Urinary bladder (tissue), 3 donors: ENCODE measurements at regions not wholly inside any gene's neighbourhood (a gene's known extent, or its start where the extent isn't known, plus 50 kb on each side); places are given as distances from the start of the nearest gene placed in this dataset.

Experiments
- DNase-seq: peaks from one replicate; pipeline ENCODE4 v3.0.0-alpha.2; 2015; ENCODE audit errors: extremely low spot score
- H3K27ac ChIP-seq: one replicate; pipeline ENCODE4 v1.5.1; 2013; ENCODE audit warnings: low read depth, mild to moderate bottlenecking, moderate library complexity
- H3K36me3 ChIP-seq: one replicate; pipeline ENCODE4 v1.6.1; 2013; ENCODE audit warnings: mild to moderate bottlenecking, moderate library complexity; ENCODE audit not compliant: insufficient read depth
- H3K4me1 ChIP-seq: one replicate; pipeline ENCODE4 v1.6.1; 2013; ENCODE audit warnings: mild to moderate bottlenecking, moderate library complexity; ENCODE audit not compliant: insufficient read depth
- H3K4me3 ChIP-seq: one replicate; pipeline ENCODE4 v1.5.1; 2013; ENCODE audit warnings: low read depth, low read length
- WGBS: extraction: QIAGEN DNeasy Blood & Tissue Kit; methylation state at CpG from one replicate; pipeline ENCODE4 v1.1.7; 2013; 5-methylcytosine and 5-hydroxymethylcytosine counted together
- donor health status: healthy with polysubstance abuse.
- donor health status: healthy.

DNA sequence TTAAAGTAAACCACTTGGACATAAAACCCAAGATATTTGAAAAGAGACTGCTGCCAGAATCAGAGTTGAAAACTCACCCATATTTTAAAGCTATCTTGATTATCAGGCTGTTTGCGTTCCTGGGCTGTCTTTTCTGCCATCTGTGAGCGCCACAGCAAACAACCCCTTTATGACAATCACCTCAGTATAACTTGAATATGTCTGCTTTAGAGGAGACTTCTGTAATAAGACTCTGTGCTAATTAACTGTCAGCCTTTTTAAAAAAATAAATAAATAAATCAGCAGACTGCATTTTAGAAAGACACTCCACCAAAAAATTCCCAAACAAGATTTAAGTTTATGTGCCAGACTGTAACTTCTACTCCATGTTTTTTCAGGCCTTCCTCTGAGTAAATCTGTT, 375.7 kb upstream of the CCNH start:
- H3K27ac ChIP-seq: no peak overlapping the region
- 34% methylated on average over 2 of the region's 2 CpGs for WGBS

DNA sequence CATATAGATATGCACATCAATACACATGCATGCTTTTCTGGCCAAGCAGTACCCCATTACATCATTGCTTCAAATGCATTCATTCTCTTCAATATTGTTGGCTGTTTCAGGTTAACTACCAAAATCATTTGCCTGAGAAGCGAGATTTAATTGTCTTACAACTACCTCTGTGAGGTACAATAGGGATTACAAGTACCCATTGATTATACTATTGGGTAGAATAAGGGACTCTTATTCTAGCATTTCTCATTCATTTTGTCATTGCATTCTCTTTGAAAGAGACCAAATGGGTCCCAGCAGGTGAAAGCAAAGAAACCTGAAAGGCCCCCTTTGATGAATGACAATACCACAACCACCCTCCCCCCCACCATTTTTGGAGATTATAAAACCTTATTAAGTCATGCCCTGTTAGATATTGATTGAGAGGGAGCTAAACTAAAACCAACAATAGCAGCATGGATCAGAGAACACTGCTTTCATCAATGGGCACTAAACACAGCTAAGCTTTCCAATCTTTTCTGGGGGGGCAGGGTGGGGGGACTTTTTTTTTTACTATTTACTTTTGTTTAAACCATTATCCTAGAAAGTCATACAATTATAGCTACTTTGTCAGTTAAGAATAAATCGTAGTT, 375.0 kb upstream of the CCNH start:
- Histone ChIP-seq H3K4me3 (no peak overlapping the region), H3K36me3 (no peaks in the 10 kb centered on the region), H3K4me1 (no peaks in the 10 kb centered on the region), H3K27ac (no peak overlapping the region)
- DNase-seq: no peak
- 32% methylated on average over 2 of the region's 2 CpGs for WGBS

More for the DNA sequence above, 375.7 kb upstream of the CCNH start:
- Histone ChIP-seq H3K4me1 (no peaks in the 10 kb centered on the region), H3K36me3 (no peaks in the 10 kb centered on the region), H3K4me3 (no peak overlapping the region)
- DNase-seq: no peak

DNA sequence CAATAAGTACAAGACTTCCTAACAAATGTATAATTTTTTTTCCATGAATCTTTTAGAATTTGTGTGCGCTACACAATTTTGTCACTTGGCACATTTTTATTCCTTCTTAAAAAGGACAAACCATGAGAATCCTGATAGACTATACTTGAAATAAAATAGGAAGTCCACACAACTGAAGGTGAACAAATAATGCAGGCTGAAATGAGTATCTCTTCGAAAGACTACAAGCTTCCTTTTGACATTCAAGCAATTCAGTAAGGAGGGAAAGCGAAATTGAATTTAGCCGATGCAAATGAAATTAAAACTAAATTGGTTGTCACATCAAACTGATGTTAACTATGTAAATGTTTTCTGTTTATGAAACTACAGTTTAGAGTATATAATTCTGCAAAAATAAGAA, 374.4 kb upstream of the CCNH start:
- no peak for DNase-seq
- 43% methylated on average over 4 of the region's 4 CpGs for WGBS
- Histone ChIP-seq H3K4me1 (no peaks in the 10 kb centered on the region), H3K4me3 (no peak overlapping the region), H3K27ac (no peak overlapping the region), H3K36me3 (no peaks in the 10 kb centered on the region)

DNA sequence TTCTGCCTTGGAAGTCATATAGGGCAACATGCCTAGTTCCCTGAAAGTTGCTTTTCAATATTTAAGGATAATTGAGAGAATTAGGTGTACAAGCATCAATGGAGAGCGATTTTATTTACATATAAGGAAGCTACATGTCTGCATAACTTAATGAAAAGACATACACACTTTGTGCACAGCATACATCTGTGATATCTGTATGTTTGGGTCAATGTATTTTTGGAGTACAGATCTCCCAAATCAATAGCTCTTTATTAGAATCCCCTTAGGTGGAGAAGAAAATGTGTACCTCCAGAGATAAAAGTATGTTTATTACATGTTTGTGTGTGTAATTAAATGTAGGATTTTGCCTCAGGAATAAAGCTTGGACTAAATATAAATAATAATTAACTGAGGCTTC, 373.7 kb upstream of the CCNH start:
- Histone ChIP-seq H3K27ac (no peak overlapping the region), H3K4me1 (no peaks in the 10 kb centered on the region), H3K4me3 (no peak overlapping the region), H3K36me3 (no peaks in the 10 kb centered on the region)
- DNase-seq: no peak
- 45% methylated on average over 1 of the region's 1 CpG for WGBS

DNA sequence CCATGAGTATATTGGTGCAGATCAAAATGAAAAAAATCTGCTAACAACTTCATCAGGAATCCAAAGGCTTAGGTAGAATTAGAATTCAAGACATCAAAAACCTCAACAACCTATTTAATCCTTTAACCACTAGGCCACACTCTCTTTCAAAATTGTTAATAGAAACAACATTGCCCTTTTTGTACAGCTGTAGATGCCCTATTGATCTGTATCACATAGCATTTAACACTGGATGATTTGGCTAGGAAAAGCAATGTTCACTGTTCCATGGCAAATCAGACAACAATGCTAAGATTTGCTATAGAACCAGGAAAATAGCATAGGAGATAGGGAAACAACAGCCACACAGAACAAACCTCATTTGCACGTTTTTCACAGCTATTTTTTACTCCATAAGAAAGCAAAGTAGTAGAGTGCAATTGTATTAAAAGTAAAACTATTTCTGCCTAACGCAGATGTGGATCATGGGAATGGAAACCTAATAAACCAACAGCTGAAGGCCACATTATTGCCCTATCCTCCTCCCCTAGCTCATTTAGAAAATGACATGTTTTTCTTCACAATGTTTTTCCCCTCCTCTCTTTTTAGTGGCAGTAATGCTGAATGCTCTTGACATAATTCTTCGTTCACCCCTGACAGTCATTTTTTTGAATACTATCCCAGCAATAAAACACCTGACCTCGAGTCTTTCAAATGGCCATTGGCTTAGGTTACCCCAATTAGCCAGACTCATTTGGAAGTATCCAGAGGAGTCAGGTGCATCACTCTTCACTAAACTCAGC, 373.0 kb upstream of the CCNH start:
- no peak for DNase-seq
- Histone ChIP-seq H3K4me3 (no peak overlapping the region), H3K4me1 (no peaks in the 10 kb centered on the region), H3K36me3 (no peaks in the 10 kb centered on the region), H3K27ac (no peak overlapping the region)
- WGBS: 39% methylated on average over 4 of the region's 4 CpGs

DNA sequence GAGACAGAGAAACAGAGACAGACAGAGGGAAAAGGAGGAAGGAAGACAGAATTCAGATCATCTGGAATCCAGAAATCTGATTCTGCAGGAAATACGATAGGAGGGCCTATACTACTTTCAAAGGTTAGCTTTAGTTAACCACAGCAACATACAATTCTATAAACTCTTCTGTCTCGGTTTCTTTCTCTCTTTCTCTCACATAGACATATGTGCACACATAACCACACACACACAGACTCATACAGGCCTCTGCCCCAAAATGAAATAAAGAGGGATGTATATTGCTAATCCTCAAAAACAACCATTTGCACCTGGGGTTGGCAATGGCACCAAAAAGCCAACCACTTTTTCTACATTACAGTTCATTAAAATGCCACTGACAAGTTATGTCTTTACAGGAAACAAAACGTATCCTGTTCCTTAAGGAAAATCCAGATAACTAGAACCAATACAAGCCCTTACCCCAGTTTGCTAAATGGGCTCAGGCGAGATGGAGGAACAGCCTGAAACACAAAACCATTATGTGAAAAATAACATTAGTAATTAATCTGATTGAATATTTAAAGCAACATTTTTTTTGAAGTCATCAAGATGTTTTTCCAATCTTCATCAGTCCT, 372.3 kb upstream of the CCNH start:
- 55% methylated on average over 4 of the region's 4 CpGs for WGBS
- no peaks in the 10 kb centered on the region for H3K4me1 ChIP-seq
- H3K27ac ChIP-seq: no peak overlapping the region
- no peak overlapping the region for H3K4me3 ChIP-seq
- DNase-seq: no peak
- no peaks in the 10 kb centered on the region for H3K36me3 ChIP-seq

DNA sequence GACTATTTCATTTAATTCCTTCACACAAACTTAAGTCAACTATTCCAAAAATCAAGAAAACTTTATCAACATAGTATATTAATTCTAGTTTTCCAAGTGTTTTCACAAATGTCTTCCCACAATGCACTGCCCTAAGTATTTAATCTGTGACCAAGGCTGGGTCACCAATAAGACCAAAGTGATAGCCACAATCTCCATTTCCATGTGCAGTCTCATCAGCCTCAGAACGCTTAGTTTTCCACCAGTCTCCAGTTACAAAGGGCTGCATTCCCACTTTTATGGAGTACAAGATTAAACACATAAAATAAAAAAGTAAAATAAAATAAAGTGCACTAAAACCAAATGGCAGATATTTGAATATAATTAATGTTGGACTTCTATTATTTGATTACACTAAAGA, 371.6 kb upstream of the CCNH start:
- Histone ChIP-seq H3K27ac (no peak overlapping the region), H3K4me3 (no peak overlapping the region), H3K36me3 (no peaks in the 10 kb centered on the region), H3K4me1 (no peaks in the 10 kb centered on the region)
- DNase-seq: no peak
- WGBS: 52% methylated on average over 1 of the region's 1 CpG

DNA sequence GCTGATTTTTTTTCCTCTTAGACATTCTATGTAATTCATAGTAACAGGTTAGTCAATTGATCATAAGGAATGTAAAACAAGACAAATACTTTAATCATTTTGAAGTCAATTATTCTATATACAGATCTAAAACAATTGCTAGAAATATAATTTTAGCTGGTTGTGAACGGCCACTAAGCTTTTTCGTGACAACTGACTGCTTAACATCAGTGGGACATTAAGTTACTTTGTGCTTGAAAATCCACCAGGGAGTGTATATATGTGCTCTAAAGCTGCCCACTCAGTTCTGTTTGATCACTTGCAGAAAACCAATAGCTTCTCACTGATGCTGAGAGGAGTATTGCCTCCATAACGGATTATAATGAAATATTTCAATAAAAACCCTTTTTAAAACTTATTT, 370.2 kb upstream of the CCNH start:
- 55% methylated on average over 3 of the region's 3 CpGs for WGBS
- no peak for DNase-seq
- H3K4me3 ChIP-seq: no peak overlapping the region

DNA sequence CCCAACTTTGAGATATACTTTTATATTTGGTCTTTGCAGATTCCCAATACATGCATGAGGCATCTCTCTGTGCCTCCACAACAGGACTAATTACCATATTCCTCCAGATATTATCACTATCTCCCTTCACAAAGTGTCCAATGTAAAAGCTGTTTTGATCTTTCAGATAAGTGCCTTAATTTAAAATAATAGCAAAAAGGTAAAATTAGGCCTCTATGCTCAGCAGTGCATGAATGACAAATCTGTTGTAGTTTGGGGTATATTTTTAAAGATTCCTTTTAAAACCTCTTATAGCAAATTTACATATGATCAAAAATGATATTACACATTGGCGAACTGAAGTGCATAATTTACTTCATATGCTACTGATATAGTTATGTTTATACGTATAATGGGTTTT, 369.2 kb upstream of the CCNH start:
- Histone ChIP-seq H3K36me3 (no peaks in the 10 kb centered on the region), H3K4me3 (no peak overlapping the region), H3K4me1 (no peaks in the 10 kb centered on the region), H3K27ac (no peak overlapping the region)
- 90% methylated on average over 2 of the region's 2 CpGs for WGBS
- DNase-seq: no peak

More for the DNA sequence above, 370.2 kb upstream of the CCNH start:
- no peaks in the 10 kb centered on the region for H3K4me1 ChIP-seq
- H3K27ac ChIP-seq: no peak overlapping the region
- no peaks in the 10 kb centered on the region for H3K36me3 ChIP-seq

DNA sequence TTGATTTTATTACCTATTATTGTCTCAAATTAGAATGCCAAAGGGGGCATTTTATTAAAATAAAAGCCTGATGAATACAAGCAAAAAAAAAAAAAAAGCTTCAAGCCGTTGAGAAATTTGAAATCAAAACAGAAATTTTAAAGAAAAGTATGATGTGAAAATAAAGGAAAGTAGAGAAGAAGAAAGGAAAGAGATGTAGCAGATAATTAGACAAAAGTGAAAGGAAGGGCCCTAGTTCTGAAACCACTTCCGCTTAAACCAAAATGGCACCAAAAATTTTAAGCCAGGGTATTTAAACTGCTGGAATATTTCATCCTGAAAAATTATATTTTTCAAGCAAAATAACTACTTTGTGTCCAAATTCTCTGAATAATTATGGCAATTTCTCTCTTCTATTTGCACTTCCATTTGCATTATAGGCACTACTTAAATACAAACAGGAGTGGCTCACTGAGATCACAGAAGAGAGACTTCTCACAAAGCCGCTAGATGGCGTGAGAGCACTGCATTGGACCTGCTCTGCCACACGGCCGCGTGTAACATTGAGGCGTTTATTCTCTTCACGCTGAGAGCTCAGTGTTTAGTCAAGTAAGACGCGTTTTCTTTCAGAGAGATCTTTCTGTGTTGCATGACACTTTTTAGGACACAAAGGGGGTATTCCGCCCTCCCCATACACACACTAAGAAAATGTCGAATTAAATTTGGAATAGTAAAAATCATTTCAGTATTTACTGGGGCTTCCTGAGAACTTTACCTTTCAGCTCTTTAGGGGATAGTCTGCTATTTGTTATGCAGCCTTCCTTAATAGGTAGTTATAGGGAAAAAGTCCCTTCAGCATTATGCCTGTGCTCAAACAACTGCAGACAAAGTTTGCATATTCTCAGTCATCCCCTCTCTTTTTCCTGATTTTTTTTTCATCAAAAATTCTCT, 368.4 kb upstream of the CCNH start:
- Histone ChIP-seq H3K4me3 (no peak overlapping the region), H3K4me1 (no peaks in the 10 kb centered on the region), H3K36me3 (no peaks in the 10 kb centered on the region), H3K27ac (no peak overlapping the region)
- WGBS: 12% methylated on average over 13 of the region's 13 CpGs
- peak; percentile 66 for DNase-seq

DNA sequence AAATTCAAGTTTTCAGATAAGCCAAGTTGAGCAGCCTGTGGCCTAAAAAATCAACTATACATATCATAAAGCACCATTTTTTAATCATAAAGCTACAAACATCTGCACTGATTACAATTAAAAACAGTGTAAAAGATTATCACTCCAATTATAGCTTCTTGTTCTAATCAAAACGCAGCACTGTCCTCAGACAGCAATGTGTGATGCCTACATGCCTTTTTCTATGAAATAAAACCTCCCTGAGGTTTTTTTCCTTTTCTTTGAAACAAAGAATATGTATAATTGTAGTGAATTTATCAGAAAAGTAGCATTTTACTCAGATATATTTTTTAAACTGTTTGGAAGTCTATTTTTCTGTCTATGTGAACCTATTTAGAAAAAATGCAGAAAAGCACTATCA, 366.1 kb upstream of the CCNH start:
- H3K27ac ChIP-seq: no peak overlapping the region
- no peak for DNase-seq
- WGBS: 75% methylated on average over 1 of the region's 1 CpG
- H3K4me1 ChIP-seq: no peaks in the 10 kb centered on the region
- H3K36me3 ChIP-seq: no peaks in the 10 kb centered on the region
- H3K4me3 ChIP-seq: no peak overlapping the region

DNA sequence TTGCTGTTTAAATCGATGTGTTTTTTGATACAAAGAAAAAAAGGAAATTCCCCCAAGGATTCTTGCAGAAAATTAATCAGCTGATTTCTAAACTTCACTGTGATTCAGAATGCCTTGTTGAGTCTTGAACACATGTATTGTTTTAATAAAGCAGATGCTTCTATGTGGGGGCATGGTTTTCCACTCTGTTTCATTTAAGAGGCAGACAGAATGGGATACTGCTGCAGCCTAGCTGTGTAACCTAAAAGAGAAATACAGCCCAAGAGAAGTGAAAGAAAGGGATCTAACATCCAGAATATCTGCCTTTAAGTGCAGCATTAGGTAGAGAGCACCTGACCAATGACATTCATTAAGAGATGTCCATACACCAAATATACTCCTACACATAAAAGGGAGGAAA, 365.1 kb upstream of the CCNH start:
- Histone ChIP-seq H3K4me3 (no peak overlapping the region), H3K4me1 (no peaks in the 10 kb centered on the region), H3K27ac (no peak overlapping the region), H3K36me3 (no peaks in the 10 kb centered on the region)
- 66% methylated on average over 1 of the region's 1 CpG for WGBS
- no peak for DNase-seq

DNA sequence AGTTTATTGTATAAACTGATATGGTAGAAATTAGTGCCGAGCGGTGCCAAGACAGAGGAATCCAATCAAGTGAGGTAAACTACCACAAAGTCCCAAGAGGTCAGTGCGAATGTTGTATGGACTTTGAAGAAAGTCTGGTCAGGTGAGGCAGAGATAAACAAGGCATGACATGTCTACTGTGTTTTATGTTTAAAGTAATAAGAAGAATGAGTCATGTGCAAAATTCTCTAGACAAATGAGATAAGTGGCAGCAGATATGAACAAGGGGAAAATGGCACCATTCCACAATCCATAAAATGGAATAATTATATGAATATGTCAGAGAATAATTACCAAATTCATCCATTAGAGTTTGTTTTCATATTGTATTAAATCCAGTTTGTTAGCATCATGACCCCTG, 364.1 kb upstream of the CCNH start:
- Histone ChIP-seq H3K4me3 (no peak overlapping the region), H3K36me3 (no peaks in the 10 kb centered on the region), H3K4me1 (no peaks in the 10 kb centered on the region), H3K27ac (no peak overlapping the region)
- DNase-seq: no peak
- WGBS: 87% methylated on average over 3 of the region's 3 CpGs
